ENCODE measurements at regions not wholly inside any gene's neighbourhood (a gene's known extent, or its start where the extent isn't known, plus 50 kb on each side); places are given as distances from the start of the nearest gene placed in this dataset.

- no peak for DNase-seq (ENCODE audit: low read depth in 2 of 2)
Measured at GRCh38 chr4:123939621-123940020, 543.0 kb downstream of the SPRY1 start.

GRCh38 chr4:123940604-123941003, 544.0 kb downstream of the SPRY1 start:
- DNase-seq (ENCODE audit: low read depth in 2 of 2): no peak

DNA sequence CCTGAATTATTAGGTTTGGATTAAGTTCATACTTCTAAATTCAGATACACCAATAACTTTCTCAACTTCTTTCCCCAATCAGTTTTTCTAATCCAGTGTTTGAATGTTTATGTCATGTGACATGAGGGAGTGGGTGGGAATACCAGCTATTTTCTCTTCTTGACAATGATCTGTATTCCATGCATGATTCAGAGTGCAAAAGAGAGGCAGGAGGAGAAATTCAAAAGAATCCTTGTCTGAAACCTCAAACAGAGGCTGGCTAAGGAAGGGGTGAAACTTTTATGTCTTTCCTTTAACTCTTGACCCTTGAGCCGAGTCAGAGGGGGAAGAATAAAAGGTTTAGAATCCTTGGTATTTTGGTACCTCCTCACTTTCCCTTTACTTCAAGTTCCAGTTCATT, 544.7 kb downstream of the SPRY1 start:
- no peak for DNase-seq (ENCODE audit: low read depth in 2 of 2)

- no peak for DNase-seq (ENCODE audit: low read depth in 2 of 2)
Measured at GRCh38 chr4:123943976-123944375, 547.4 kb downstream of the SPRY1 start.

- no peak for DNase-seq (ENCODE audit: low read depth in 2 of 2)
Measured at GRCh38 chr4:123945301-123945700, 548.7 kb downstream of the SPRY1 start.

DNA sequence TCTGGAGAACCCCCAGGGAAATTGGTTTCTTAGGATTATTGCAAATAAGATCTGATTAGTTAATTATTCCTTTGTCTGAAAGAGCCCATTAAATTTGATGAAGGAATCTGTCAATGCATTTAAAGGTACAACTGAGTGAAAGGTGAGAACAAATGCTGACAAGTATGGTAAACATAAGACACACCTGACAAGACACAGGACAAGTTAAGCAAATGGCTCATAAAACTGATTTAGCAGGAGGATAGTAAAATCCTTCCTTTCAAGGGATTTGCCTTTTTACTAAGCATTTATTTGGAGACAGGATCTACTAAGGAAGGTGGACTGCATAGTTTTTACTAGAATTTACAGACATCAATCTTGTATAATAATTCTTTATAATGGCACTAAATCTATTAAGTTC, 553.9 kb downstream of the SPRY1 start:
- DNase-seq (ENCODE audit: low read depth in 2 of 2): no peak

- DNase-seq (ENCODE audit: low read depth in 2 of 2): no peak
Measured at GRCh38 chr4:123952530-123953274, 556.1 kb downstream of the SPRY1 start.

- no peak for DNase-seq (ENCODE audit: low read depth in 2 of 2)
Measured at GRCh38 chr4:123953566-123953965, 557.0 kb downstream of the SPRY1 start.

- DNase-seq (ENCODE audit: low read depth in 2 of 2): no peak
Measured at GRCh38 chr4:123954220-123954619, 557.6 kb downstream of the SPRY1 start.

DNA sequence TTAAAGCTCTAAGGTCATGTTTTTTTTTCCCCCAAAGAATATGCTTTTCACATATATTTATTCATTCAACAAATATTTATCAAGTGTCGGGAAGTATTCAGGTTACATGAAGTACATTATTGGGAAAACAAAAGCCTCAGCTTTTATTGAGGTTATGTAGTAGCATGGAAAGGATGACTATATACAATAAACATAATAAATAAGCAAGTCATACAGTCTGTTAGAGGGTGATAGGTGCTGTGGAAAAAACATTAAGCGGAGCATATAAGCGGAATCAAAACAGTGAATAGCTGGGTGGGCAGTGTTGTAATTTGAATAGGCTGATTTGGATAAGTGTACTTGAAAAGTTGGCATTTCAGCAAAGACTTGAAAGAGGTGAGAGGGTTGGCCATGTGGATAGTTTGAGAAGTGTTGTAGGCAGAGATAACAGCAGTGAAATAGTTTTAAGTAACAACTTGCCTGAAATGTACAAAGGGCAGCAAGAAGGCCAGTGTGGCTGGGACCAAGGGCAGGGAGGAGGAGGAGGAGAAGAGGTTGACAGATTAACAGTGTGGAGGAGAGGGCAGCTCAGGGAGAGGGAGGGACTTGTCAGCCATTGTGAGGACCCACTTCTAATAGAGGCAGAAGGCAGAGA, 558.7 kb downstream of the SPRY1 start:
- no peak for DNase-seq (ENCODE audit: low read depth in 2 of 2)

DNA sequence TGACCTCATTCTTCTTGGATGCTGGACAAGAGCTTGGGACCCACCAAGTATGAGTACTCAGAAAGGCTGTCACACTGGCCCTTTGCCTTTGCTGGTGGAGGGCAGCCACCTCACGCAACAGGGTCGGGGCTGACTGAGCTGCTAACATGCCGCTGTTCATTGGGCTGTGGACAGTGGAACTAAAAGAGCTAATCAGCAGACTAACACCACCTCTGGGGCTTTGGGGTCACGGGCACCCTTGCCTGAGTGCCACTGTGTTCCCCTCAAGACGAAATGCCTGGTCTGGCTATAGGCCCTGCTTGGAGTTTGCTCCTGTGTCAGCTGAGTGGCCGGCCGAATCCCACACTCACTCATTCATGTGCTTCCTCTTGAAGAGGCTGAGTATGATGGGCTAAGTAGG, 559.6 kb downstream of the SPRY1 start:
- no peak for DNase-seq (ENCODE audit: low read depth in 2 of 2)

- no peak for DNase-seq (ENCODE audit: low read depth in 2 of 2)
Measured at GRCh38 chr4:123966990-123967769, 570.6 kb downstream of the SPRY1 start.

DNA sequence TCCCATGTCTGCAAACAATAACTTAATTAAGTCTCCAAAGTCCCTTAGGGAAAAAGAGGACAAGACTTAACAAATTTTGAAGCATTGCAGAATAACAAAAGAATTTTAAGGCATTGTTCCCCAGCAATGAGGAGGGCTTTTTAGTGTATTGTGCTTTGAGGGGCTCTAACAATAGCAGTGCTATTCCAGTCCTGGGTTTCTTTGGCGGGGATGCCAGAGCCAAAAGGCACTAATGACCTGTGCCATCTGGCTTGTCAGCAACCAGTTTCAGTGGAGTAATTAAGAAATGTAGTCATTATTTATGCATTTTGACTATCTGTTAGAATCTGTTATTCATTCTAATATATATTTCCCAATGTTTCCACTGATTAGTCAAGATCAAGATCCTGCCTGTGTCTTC, 575.4 kb downstream of the SPRY1 start:
- DNase-seq (ENCODE audit: low read depth in 2 of 2): no peak

DNA sequence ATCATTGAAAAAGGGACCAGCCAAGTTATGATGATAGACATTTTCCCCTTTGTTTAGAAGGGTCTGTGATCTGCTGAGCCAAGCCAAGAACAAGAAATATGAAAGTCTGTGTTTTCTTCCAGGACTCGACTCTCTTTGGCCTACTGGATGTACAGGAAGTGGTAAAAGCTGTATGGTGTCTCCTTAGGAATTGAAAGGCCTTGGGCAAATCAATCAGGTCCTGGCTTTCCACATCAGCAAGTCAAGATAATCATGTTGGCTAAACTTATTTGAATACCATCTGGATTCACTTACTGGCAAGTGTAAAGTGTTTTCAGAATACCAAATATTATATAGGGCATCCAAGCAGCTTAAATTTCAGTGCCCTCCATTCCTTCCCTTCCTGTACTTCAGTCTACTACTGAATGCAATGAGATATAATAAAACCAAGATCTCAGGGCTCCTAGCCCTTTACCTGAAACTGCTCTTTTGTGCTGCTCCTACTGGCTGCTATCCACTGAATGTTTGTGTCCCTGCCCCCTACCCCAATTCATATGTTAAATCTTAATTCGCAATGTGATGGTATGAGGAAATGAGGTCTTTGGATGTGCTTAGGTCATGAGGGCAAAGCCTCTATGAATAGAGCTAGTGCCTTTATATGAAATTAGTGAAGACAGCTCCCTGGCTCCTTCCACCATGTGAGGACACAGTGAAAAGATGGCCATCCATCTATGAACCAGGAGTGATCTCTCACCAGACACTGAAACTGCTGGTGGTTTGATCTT, 578.0 kb downstream of the SPRY1 start:
- DNase-seq (ENCODE audit: low read depth in 2 of 2): no peak

DNA sequence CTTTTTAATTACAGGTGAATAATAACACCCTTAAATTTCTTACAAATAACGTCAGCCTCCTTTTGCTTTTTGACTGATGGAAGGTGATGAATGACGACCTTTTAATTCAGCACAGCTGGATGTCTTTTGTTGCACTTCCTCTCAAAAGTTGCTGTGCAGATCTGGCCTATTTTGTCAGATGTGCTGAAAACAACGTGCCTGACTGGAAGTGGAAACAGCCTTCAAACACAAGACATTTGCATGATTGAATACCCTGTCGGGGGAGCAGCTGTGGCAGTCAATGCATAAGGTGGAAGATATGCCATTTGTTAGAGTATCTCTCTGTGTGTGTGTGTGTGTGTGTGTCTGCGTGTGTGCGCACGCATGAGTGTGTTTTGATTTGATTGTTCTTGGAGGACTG, 579.7 kb downstream of the SPRY1 start:
- no peak for DNase-seq (ENCODE audit: low read depth in 2 of 2)

- DNase-seq (ENCODE audit: low read depth in 2 of 2): no peak
Measured at GRCh38 chr4:123976819-123977218, 580.2 kb downstream of the SPRY1 start.

- no peak for DNase-seq (ENCODE audit: low read depth in 2 of 2)
Measured at GRCh38 chr4:123977641-123978081, 581.1 kb downstream of the SPRY1 start.

- no peak for DNase-seq (ENCODE audit: low read depth in 2 of 2)
Measured at GRCh38 chr4:123978637-123979036, 582.0 kb downstream of the SPRY1 start.

DNA sequence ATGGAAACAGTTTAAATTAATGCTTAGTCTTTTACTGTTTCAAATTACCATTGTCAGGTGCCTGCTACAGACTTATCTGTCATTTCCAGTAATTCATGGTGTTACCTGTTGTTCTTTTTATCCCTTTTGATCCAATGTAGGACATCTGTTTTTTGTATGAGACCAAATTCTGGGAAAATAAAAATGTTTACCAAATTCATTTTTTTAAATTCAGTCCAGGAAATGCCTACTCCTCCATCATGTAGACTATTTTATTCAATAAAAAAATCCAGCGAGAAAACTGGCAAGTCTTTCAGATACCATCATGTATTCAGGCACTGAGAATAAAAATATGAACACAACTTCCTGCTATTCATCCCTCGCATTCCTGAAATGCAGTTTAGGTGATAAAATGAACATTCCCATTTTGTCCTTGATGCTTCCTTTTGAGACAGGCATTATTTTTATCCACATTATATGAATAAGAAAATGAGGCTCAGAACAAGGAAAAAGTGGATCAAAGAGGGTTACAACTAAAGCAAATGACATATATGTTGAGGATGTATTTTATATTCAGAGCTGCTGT, 584.2 kb downstream of the SPRY1 start:
- no peak for DNase-seq (ENCODE audit: low read depth in 2 of 2)

GRCh38 chr4:123984886-123985285, 588.3 kb downstream of the SPRY1 start:
- no peak for DNase-seq (ENCODE audit: low read depth in 2 of 2)

DNA sequence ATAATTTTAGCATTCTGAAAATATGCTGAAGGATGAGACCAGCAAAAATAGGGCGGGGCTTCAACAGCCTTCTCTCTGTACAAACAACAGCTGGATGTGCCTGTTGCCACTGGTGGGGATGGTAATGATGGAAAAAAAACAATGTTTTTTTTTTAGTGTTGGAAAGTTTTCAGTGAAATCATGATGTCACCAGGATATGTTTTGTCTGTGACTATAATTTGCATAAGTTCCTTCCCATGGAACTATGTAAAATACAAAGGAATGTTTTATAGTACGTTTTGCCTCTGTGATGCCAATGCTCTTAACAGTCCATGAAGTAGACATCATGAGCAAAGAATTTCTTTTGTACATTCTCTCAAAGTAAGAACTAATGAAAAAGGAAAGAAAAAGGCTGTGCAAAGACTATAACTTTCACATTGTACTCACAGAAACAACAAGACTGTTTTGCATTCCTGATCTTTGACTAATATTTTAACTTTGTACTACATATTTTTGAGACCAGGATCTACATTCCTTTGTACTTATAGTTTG, 589.7 kb downstream of the SPRY1 start:
- no peak for DNase-seq (ENCODE audit: low read depth in 2 of 2)
